Neuronal stem cell (in vitro differentiated cells): ENCODE measurements at regions not wholly inside any gene's neighbourhood (a gene's known extent, or its start where the extent isn't known, plus 50 kb on each side); places are given as distances from the start of the nearest gene placed in this dataset.
"Not testable (repeated sequence)": the region's sequence is repeated elsewhere in the genome, so short reads cannot be mapped to it uniquely, and the experiment has no call there.

Source experiments
- DNase-seq: peaks from one replicate; pipeline ENCODE4 v3.0.0-alpha.2; 2013; ENCODE audit warnings: low spot score
- H2AFZ ChIP-seq: one replicate; pipeline ENCODE4 v1.6.1; 2013; ENCODE audit warnings: mild to moderate bottlenecking, low read length, inconsistent platforms
- H2AK5ac ChIP-seq: 2 replicates; pipeline ENCODE4 v1.6.1; 2013; ENCODE audit warnings: low read depth, mild to moderate bottlenecking, inconsistent platforms, low read length, moderate library complexity, mixed read lengths
- H2BK120ac ChIP-seq: 2 replicates; pipeline ENCODE4 v1.6.1; 2013; ENCODE audit warnings: low read depth, mild to moderate bottlenecking, inconsistent platforms, low read length, moderate library complexity, mixed read lengths
- H2BK12ac ChIP-seq: one replicate; pipeline ENCODE4 v1.6.1; 2013; ENCODE audit warnings: low read length, inconsistent platforms
- H2BK15ac ChIP-seq: 2 replicates; pipeline ENCODE4 v1.6.1; 2013; ENCODE audit warnings: mild to moderate bottlenecking, low read length, inconsistent platforms, mixed read lengths
- H2BK5ac ChIP-seq: one replicate; pipeline ENCODE4 v1.6.1; 2013; ENCODE audit warnings: inconsistent platforms, mild to moderate bottlenecking, low read length, moderate library complexity
- H3K14ac ChIP-seq: one replicate; pipeline ENCODE4 v1.6.1; 2013; ENCODE audit warnings: low read length, inconsistent platforms
- H3K18ac ChIP-seq: 2 replicates; pipeline ENCODE4 v1.6.1; 2013; ENCODE audit warnings: low read length, inconsistent platforms
- H3K23ac ChIP-seq: 2 replicates; pipeline ENCODE4 v1.6.1; 2013; ENCODE audit warnings: low read depth, mild to moderate bottlenecking, mixed read lengths, low read length, inconsistent platforms; ENCODE audit not compliant: poor library complexity
- H3K27ac ChIP-seq: replicated peaks from 3 replicates; pipeline ENCODE4 v1.5.1; 2013; ENCODE audit warnings: low read length, inconsistent platforms
- H3K27me3 ChIP-seq, 3 experiments: 2 replicates each; pipeline ENCODE4 v1.6.1; 2013; ENCODE audit warnings: low read length in 3 of 3, mild to moderate bottlenecking in 2 of 3, inconsistent platforms in 1 of 3, low read depth in 1 of 3, mixed read lengths in 1 of 3, moderate library complexity in 1 of 3; ENCODE audit not compliant: control insufficient read depth in 3 of 3, insufficient read depth in 3 of 3
- H3K36me3 ChIP-seq, 2 donors: replicated peaks in 1 of 2; 2 replicates each; pipeline ENCODE4 v1.6.1; 2013; ENCODE audit warnings: low read length in 2 of 2; ENCODE audit not compliant: control insufficient read depth in 2 of 2, insufficient read depth in 2 of 2
- H3K4ac ChIP-seq: 2 replicates; pipeline ENCODE4 v1.6.1; 2013; ENCODE audit warnings: inconsistent platforms, mild to moderate bottlenecking, low read length, moderate library complexity
- H3K4me1 ChIP-seq, 2 donors: 1 replicate in 1 of 2; 2 replicates in 1 of 2; pipeline ENCODE4 v1.6.1; 2013; ENCODE audit warnings: low read length in 2 of 2, low read depth in 1 of 2; ENCODE audit not compliant: control insufficient read depth in 2 of 2, insufficient read depth in 1 of 2
- H3K4me2 ChIP-seq: one replicate; pipeline ENCODE4 v1.6.1; 2013; ENCODE audit warnings: mild to moderate bottlenecking, low read length, inconsistent platforms; ENCODE audit not compliant: insufficient read depth, poor library complexity, severe bottlenecking
- H3K4me3 ChIP-seq, 2 donors: 2 replicates each; pipeline ENCODE4 v1.5.1; 2013; ENCODE audit warnings: low read length in 2 of 2, mild to moderate bottlenecking in 2 of 2, inconsistent platforms in 1 of 2, moderate library complexity in 1 of 2
- H3K79me1 ChIP-seq: one replicate; pipeline ENCODE4 v1.6.1; 2013; ENCODE audit warnings: low read depth, mild to moderate bottlenecking, inconsistent platforms, low read length, moderate library complexity
- H3K9ac ChIP-seq: one replicate; pipeline ENCODE4 v1.6.1; 2013; ENCODE audit warnings: mild to moderate bottlenecking, low read depth, low read length, inconsistent platforms; ENCODE audit not compliant: poor library complexity
- H3K9me3 ChIP-seq, 2 donors: replicated peaks in 1 of 2; 2 replicates each; pipeline versions ENCODE3 to v1.6.1; 2013; ENCODE audit warnings: low read length in 2 of 2, mild to moderate bottlenecking in 2 of 2, inconsistent platforms in 1 of 2, low read depth in 1 of 2, mixed read lengths in 1 of 2, moderate library complexity in 1 of 2; ENCODE audit not compliant: control insufficient read depth in 2 of 2, insufficient read depth in 1 of 2
- H4K8ac ChIP-seq: one replicate; pipeline ENCODE4 v1.6.1; 2013; ENCODE audit warnings: low read depth, mild to moderate bottlenecking, inconsistent platforms, low read length, moderate library complexity
- H4K91ac ChIP-seq: one replicate; pipeline ENCODE4 v1.6.1; 2013; ENCODE audit warnings: low read length, low read depth, mild to moderate bottlenecking, inconsistent platforms; ENCODE audit not compliant: poor library complexity
- WGBS, 2 donors: extraction: QIAGEN DNeasy Blood & Tissue Kit; methylation state at CpG; one replicate each; pipeline ENCODE4 v1.1.7; 2013; ENCODE audit warnings: missing lambda C conversion rate in 2 of 2, mixed read lengths in 1 of 2; ENCODE audit not compliant: insufficient read length in 2 of 2, insufficient replicate concordance in 1 of 2; ENCODE audit errors: extremely low coverage in 2 of 2; 5-methylcytosine and 5-hydroxymethylcytosine counted together

DNA sequence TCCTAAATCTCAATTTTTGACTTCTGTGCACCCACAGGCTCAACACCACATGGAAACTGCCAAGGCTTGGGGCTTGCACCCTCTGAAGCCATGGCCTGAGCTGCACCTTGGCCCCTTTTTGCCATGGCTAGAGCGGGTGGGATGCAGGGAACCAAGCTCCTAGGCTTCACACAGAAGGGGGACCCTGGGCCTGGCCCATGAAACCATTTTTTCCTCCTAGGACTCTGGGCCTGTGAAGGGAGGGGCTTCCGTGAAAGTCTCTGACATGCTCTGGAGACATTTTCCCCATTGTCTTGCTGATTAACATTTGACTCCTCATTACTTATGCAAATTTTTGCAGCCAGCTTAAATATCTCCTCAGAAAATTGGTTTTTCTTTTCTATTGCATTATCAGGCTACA, 190.9 kb downstream of the MBL2 start:
- H2BK120ac ChIP-seq, H3K18ac ChIP-seq, H2BK15ac ChIP-seq, H3K27me3 ChIP-seq, H3K23ac ChIP-seq, H4K91ac ChIP-seq, H2BK12ac ChIP-seq, H3K4ac ChIP-seq, H4K8ac ChIP-seq, H3K14ac ChIP-seq, H2AK5ac ChIP-seq, H3K27ac ChIP-seq, H3K9me3 ChIP-seq, H3K4me3 ChIP-seq, H3K36me3 ChIP-seq, H3K79me1 ChIP-seq, H2BK5ac ChIP-seq, H2AFZ ChIP-seq, H3K4me1 ChIP-seq, H3K9ac ChIP-seq, DNase-seq, H3K4me2 ChIP-seq: not testable (repeated sequence)
- WGBS, 2 donors: no CpG with 5 or more reads among the region's 2 CpGs

DNA sequence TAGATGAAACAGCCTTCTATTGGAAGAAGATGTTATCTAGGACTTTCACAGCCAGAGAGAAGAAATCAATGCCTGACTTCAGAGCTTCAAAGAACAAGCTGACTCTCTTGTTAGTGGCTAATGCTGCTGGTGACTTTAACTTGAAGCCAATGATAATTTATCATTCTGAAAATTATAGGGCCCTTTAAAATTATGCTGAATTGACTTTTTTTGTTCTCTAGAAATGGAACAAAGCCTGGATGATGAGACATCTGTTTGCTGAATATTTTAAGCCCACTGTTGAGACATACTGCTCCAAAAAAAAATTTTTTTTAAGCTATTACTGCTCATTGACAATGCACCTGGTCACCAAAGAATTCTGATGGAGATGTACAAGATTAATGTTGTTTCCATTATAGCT, 189.2 kb downstream of the MBL2 start:
- Histone ChIP-seq H3K4ac (no peak overlapping the region), H4K91ac (no peak overlapping the region), H2AFZ (no peak overlapping the region), H3K36me3 (no peaks in the 10 kb centered on the region), H3K4me2 (no peak overlapping the region), H2BK5ac (no peak overlapping the region), H3K4me3 (no peak overlapping the region), H2BK120ac (no peak overlapping the region), H3K4me1 (no peaks in the 10 kb centered on the region), H4K8ac (no peak overlapping the region), H2BK12ac (no peak overlapping the region), H3K9ac (no peak overlapping the region), H2AK5ac (no peak overlapping the region), H2BK15ac (no peak overlapping the region), H3K27ac (no peak overlapping the region), H3K27me3 (no peaks in the 10 kb centered on the region), H3K18ac (no peak overlapping the region), H3K14ac (no peak overlapping the region), H3K9me3 (no peaks in the 10 kb centered on the region), H3K79me1 (no peaks in the 10 kb centered on the region), H3K23ac (no peak overlapping the region)
- DNase-seq: no peak

DNA sequence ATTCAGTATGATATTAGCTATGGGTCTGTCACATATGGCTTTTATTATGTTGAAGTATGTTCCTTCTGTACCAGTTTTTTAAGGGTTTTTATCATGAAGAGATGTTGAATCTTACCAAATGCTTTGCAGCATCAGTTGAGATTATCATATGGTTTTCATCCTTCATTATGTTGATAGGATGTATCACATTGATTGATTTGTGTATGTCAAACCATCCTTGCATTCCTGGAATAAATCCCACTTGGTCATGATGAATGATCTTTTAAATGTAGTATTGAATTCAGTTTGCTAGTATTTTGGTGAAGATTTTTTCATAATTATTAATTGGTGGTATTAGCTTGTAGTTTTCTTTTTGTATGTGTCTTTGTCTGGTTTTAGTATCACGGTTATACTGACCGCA, 185.9 kb downstream of the MBL2 start:
- H3K4me3 ChIP-seq: no peak overlapping the region
- H2BK5ac ChIP-seq: no peak overlapping the region

DNA sequence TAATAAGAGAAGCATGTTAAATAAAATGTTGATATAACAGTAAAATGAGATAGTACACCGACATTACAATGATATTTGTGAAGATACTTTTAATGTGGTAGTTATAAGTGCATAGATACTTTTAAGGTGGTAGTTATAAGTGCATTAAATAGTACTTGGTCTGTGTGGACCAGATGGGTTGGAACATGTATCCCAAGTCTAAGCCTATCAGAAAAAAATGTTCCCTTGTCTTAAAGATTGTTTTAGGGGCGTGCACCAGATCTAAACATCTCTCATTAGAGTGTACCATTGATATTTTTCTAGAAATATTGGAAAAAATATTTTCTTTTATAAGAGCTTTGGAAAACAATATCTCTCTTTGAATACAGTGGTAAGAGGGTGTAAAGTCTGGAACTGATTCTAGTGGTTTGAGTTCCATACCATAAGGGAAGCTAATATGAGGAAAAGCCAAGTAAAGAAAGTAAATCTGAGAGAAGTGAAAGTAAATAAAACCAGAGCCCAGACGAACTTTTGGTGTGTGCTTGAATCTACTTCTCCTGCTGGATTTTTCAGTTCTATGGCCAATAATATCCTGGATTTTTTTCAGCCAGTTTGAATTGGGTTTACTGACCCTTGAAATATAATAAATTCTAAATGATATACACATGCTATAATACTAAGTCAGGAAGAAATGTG, 175.3 kb downstream of the MBL2 start:
- Histone ChIP-seq H3K4me3 (no peak overlapping the region), H3K23ac (no peak overlapping the region), H2BK120ac (no peak overlapping the region), H4K8ac (no peak overlapping the region), H2AFZ (no peak overlapping the region), H2AK5ac (no peak overlapping the region), H3K79me1 (no peaks in the 10 kb centered on the region), H3K18ac (no peak overlapping the region), H3K27me3 (no peaks in the 10 kb centered on the region), H3K4ac (no peak overlapping the region), H2BK12ac (no peak overlapping the region), H3K14ac (no peak overlapping the region), H2BK15ac (no peak overlapping the region), H3K36me3 (no peaks in the 10 kb centered on the region), H3K4me2 (no peak overlapping the region), H3K27ac (no peak overlapping the region), H3K4me1 (no peaks in the 10 kb centered on the region), H4K91ac (no peak overlapping the region), H3K9me3 (no peaks in the 10 kb centered on the region), H3K9ac (no peak overlapping the region), H2BK5ac (no peak overlapping the region)
- no CpG with 5 or more reads among the region's 3 CpGs for WGBS, 2 donors
- no peak for DNase-seq

More for the DNA sequence above, 185.9 kb downstream of the MBL2 start:
- Histone ChIP-seq H4K8ac (no peak overlapping the region), H3K27me3 (no peaks in the 10 kb centered on the region), H4K91ac (no peak overlapping the region), H3K4me1 (no peaks in the 10 kb centered on the region), H2BK15ac (no peak overlapping the region), H3K27ac (no peak overlapping the region), H3K4ac (no peak overlapping the region), H3K14ac (no peak overlapping the region), H3K4me2 (no peak overlapping the region), H3K36me3 (no peaks in the 10 kb centered on the region), H3K9me3 (no peaks in the 10 kb centered on the region), H2AK5ac (no peak overlapping the region), H3K18ac (no peak overlapping the region), H2BK12ac (no peak overlapping the region), H2AFZ (no peak overlapping the region), H3K9ac (no peak overlapping the region), H3K79me1 (no peaks in the 10 kb centered on the region), H2BK120ac (no peak overlapping the region), H3K23ac (no peak overlapping the region)
- DNase-seq: no peak
- no CpG with 5 or more reads among the region's 2 CpGs for WGBS, 2 donors
